Kidney (tissue), 13 donors: ENCODE measurements at regions not wholly inside any gene's neighbourhood (a gene's known extent, or its start where the extent isn't known, plus 50 kb on each side); places are given as distances from the start of the nearest gene placed in this dataset.

ENCODE experiments used
- DNase-seq, 5 donors: peaks; one replicate each; pipeline ENCODE4 v3.0.0-alpha.2; 2013 to 2020
- FAIRE-seq: peaks from 2 replicates; lab custom pipeline; 2012; peaks lifted over from hg19 to GRCh38; lab: Jason Lieb, UNC
- H3K27ac ChIP-seq, 2 donors: one replicate each; pipeline ENCODE4 v1.7.0; 2013; ENCODE audit warnings: low read depth in 2 of 2, low read length in 2 of 2, inconsistent platforms in 1 of 2
- H3K27me3 ChIP-seq: one replicate; pipeline ENCODE4 v1.7.1; 2013; ENCODE audit warnings: low read length, inconsistent platforms; ENCODE audit not compliant: control insufficient read depth, insufficient read depth
- H3K36me3 ChIP-seq, 3 donors: one replicate each; pipeline versions ENCODE4 v1.7.0 to v1.7.1; 2013; ENCODE audit warnings: low read length in 3 of 3, control low read depth in 1 of 3, inconsistent platforms in 1 of 3; ENCODE audit not compliant: insufficient read depth in 3 of 3, control insufficient read depth in 2 of 3
- H3K4me1 ChIP-seq, 3 donors: one replicate each; pipeline versions ENCODE4 v1.7.0 to v1.7.1; 2013; ENCODE audit warnings: low read length in 3 of 3, inconsistent platforms in 1 of 3, low read depth in 1 of 3; ENCODE audit not compliant: control insufficient read depth in 2 of 3, insufficient read depth in 2 of 3
- H3K4me3 ChIP-seq, 3 donors: one replicate each; pipeline versions ENCODE4 v1.7.0 to v1.8.1; 2013; ENCODE audit warnings: low read length in 3 of 3, control low read depth in 1 of 3, inconsistent platforms in 1 of 3
- H3K9ac ChIP-seq, 3 donors: one replicate each; pipeline versions ENCODE4 v1.7.0 to v1.7.1; 2013; ENCODE audit warnings: low read length in 3 of 3, control low read depth in 1 of 3, inconsistent platforms in 1 of 3
- H3K9me3 ChIP-seq, 3 donors: one replicate each; pipeline versions ENCODE4 v1.7.0 to v1.7.1; 2013; ENCODE audit warnings: low read length in 3 of 3, control low read depth in 1 of 3, inconsistent platforms in 1 of 3; ENCODE audit not compliant: control insufficient read depth in 2 of 3, insufficient read depth in 1 of 3
- CTCF ChIP-seq: IDR thresholded peaks from 3 replicates; pipeline ENCODE4 v1.5.1; 2012; ENCODE audit warnings: mild to moderate bottlenecking, moderate library complexity, borderline replicate concordance; ENCODE audit not compliant: insufficient read depth; ENCODE audit errors: extremely low read depth
- intact Hi-C: fragments of 100-400 bp; cut with DNase I; formaldehyde crosslinking; loops from one replicate; pipeline ENCODE4 v1.11.1; 2022
- donor health status: control.
- donor health status: control.
- donor health status: control.
- donor health status: control.
- donor health status: control.
- donor health status: DM: yes; HTN: yes; CAD: no.
- donor health status: Normal renal cell carcinoma (clear cell type).

- Histone ChIP-seq H3K4me1 (peaks cover 0 to 8% (median 0%) of the 10 kb centered on the region in 3 donors), H3K9me3 (no peaks in the 10 kb centered on the region), H3K4me3 (peak overlapping the region in 1 of 3 donors; percentile 36), H3K27me3 (no peaks in the 10 kb centered on the region), H3K27ac (peak overlapping the region; percentile 38 to 68), H3K36me3 (no peaks in the 10 kb centered on the region), H3K9ac (no peak overlapping the region)
- intact Hi-C loops: no loop called here
- FAIRE-seq (no peak), DNase-seq (peak in 4 of 5 donors; percentile 46 to 58 (median 54))
- TF ChIP-seq CTCF: no peak
These were observed 383.3 kb downstream of the RRAGC start for GRCh38 chr1:38476111-38476849.

GRCh38 chr1:38475624-38476005 is 384.0 kb downstream of the RRAGC start:
- Histone ChIP-seq H3K27me3 (no peaks in the 10 kb centered on the region), H3K27ac (peak overlapping the region; percentile 38 to 68), H3K4me1 (peaks cover 0 to 8% (median 0%) of the 10 kb centered on the region in 3 donors), H3K9me3 (no peaks in the 10 kb centered on the region), H3K4me3 (peak overlapping the region in 1 of 3 donors; percentile 36), H3K9ac (no peak overlapping the region), H3K36me3 (no peaks in the 10 kb centered on the region)
- TF ChIP-seq CTCF: no peak
- intact Hi-C loops: no loop called here
- no peak for FAIRE-seq
- DNase-seq: no peak

GRCh38 chr1:38474738-38475623 is 384.6 kb downstream of the RRAGC start:
- H3K36me3 ChIP-seq: no peaks in the 10 kb centered on the region
- peak overlapping the region in 1 of 3 donors; percentile 7 for H3K4me3 ChIP-seq
- H3K9me3 ChIP-seq: no peaks in the 10 kb centered on the region
- H3K27ac ChIP-seq: peak overlapping the region; percentile 38 to 68
- no peak for FAIRE-seq
- intact Hi-C loops: no loop called here
- TF ChIP-seq CTCF: no peak
- H3K27me3 ChIP-seq: no peaks in the 10 kb centered on the region
- H3K4me1 ChIP-seq: peaks cover 0 to 8% (median 0%) of the 10 kb centered on the region in 3 donors
- peak in 2 of 5 donors; percentile 46 to 52 for DNase-seq
- no peak overlapping the region for H3K9ac ChIP-seq
